GM19025 (cell line): ENCODE measurements at regions not wholly inside any gene's neighbourhood (a gene's known extent, or its start where the extent isn't known, plus 50 kb on each side); places are given as distances from the start of the nearest gene placed in this dataset.
"Not testable (repeated sequence)": the region's sequence is repeated elsewhere in the genome, so short reads cannot be mapped to it uniquely, and the experiment has no call there.

Source experiments
- ATAC-seq: cut with Tn5 transposase; IDR thresholded peaks from one replicate; pipeline ENCODE4 v1.9.1; 2021; ENCODE audit warnings: mild to moderate bottlenecking, low read depth, moderate library complexity; ENCODE audit not compliant: unreplicated experiment

- ATAC-seq, result no peak
These were observed 164.6 kb upstream of the THBS1 start for GRCh38 chr15:39416258-39416657.

GRCh38 chr15:39417366-39418134 is 163.3 kb upstream of the THBS1 start:
- no peak for ATAC-seq

DNA sequence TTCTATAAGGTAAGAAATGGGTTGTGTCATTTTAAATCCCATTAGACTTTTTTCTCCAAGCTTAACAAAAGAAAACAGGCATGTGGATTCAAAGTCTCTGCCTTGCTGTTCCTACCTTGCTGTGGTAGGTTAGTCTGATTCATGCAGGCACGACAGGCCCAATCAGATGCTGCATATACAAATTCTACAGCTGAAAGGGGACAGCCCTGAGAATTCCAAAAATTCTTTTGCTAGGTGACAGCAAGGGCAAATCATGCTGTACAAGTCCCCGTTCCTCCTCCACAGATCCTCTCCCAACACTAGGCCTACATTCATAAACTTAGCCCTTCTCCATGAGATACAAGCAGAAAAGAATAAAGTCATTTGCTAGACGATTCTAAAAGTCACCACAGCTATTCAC is 161.2 kb upstream of the THBS1 start:
- ATAC-seq, result no peak

DNA sequence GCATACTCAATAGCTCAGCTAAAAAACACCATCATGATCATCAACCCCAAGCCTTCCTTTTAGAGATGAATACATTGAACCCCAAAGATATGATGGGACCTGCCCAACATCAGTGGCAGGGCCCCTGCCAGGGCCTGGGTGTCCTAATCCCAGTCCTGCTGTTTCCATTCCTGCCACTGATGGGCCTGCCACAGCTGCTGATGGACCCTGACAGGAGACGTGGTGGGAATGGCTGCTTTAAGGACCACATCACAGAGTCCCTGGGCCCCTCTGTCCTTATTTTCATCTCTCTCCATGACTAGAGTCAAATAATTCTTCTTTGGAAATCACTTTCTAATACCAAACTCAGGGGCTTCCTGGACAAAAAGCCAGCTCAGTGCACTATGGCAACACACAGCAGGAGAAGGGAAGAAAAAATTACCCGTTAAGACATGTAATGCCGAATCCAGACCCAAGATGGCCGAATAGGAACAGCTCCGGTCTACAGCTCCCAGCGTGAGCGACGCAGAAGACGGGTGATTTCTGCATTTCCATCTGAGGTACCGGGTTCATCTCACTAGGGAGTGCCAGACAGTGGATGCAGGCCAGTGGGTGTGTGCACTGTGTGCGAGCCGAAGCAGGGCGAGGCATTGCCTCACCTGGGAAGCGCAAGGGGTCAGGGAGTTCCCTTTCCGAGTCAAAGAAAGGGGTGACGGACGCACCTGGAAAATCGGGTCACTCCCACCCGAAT is 160.6 kb upstream of the THBS1 start:
- not testable (repeated sequence) for ATAC-seq

DNA sequence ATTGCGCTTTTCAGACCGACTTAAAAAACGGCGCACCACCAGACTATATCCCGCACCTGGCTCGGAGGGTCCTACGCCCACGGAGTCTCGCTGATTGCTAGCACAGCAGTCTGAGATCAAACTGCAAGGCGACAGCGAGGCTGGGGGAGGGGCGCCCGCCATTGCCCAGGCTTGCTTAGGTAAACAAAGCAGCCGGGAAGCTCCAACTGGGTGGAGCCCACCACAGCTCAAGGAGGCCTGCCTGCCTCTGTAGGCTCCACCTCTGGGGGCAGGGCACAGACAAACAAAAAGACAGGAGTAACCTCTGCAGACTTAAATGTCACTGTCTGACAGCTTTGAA is 160.1 kb upstream of the THBS1 start:
- ATAC-seq, result not testable (repeated sequence)

DNA sequence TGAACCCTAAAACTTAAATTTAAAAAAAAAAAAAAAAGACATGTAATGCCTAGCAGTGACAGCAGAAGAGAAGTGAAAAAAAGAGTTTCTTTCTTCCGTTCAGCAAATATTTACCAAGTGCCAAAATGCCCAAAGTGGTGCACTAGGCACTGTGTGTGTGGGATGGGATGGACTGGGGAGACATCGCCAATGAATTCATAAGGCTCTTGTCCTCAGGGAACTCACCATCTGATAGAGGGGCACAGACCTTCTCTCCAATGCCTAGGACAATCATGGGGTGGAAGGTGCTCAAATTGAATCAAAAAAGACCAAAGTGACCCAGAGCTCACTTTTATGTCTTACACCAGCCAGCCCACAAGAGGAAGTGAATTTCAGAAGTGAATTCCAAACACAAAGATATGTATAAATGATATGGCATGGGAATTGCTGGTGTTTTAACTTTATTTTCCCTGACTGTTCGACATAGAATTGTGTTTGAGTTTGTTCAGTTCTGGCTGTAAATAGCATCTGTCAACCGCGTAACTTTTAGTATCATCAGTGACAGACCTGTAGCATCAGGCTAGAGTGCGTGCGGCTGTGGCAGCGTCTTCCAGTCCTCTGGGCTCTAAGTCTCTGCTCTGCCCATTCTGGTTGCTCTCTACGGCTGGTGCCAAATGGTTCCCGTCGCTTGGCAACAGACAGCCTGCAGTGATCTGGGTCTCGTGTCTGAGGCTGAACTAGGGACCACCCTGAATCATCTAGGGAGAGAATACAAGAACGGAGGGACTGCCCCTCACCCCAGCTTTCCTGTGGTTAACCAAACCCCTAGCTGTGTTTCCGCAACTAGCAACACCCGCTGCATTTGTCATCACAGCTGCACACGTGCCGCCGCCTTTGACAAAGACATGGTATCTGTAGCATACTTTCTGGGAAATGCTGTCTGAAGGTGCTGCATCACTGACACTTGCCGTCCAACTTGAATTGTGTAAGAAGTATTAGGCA is 154.0 kb upstream of the THBS1 start:
- ATAC-seq, result peak; percentile 85

DNA sequence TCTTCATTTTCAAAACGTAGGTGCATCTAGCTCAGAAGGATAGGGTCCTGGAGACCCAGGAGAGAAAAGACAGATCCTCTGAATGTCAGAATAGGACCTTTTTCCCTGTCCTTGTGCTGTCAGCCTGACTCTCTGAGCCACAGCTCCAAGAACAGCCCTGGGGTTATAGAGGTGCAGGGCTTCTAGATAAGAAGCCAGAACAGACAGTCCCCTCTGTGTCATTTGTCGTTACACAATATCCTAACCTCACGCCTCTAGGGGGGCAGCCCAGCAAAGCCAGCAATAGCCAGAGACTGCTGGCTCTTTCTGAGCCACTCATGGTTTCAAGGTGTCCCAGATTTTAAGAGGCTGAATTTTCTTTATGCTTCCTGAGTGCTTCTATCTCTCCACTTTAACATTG is 153.2 kb upstream of the THBS1 start:
- ATAC-seq, result no peak

GRCh38 chr15:39429898-39430357 is 151.0 kb upstream of the THBS1 start:
- no peak for ATAC-seq

GRCh38 chr15:39430389-39430788 is 150.5 kb upstream of the THBS1 start:
- no peak for ATAC-seq

DNA sequence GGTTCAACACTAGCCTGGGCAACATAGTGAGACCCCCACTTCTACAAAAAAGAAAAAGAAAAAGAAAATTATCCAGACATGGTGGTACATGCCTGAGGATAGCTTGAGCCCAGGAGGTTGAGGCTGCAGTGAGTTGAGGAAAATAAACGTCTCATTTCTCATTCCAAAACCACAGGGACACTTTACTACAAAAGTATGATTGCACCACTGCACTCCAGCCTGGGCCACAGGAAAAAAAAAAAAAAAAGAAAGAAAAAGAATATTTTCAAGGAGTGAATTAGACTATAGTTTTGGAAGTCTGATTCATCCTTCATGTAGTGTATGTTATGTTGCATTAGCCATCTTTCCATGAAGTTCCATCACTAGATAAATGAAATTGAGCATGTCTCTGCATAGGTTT is 149.5 kb upstream of the THBS1 start:
- no peak for ATAC-seq

GRCh38 chr15:39432026-39432425 is 148.9 kb upstream of the THBS1 start:
- ATAC-seq, result no peak

- no peak for ATAC-seq
These were observed 147.9 kb upstream of the THBS1 start for GRCh38 chr15:39432912-39433348.

- no peak for ATAC-seq
These were observed 147.5 kb upstream of the THBS1 start for GRCh38 chr15:39433376-39433775.

DNA sequence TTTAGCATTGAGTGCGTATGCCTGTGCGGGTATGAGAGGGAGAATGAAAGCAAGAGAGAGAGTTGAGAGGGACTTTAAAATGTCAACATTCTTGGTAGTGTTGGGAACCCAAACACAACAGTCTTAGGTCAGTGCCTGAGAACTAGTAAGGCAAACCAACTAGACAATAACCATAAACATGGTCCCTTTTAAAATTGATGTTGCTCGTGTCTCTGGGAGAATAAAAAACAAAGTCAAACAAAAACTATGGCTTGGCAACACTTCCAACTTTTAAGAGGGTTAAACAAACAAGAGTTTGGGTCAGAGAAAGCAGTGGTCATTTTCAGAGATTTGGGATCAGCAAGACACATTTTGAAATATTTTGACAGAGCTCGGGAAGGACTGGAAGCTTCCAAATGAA is 146.7 kb upstream of the THBS1 start:
- no peak for ATAC-seq

- ATAC-seq, result no peak
These were observed 146.1 kb upstream of the THBS1 start for GRCh38 chr15:39434751-39435238.

GRCh38 chr15:39435244-39435643 is 145.6 kb upstream of the THBS1 start:
- no peak for ATAC-seq

DNA sequence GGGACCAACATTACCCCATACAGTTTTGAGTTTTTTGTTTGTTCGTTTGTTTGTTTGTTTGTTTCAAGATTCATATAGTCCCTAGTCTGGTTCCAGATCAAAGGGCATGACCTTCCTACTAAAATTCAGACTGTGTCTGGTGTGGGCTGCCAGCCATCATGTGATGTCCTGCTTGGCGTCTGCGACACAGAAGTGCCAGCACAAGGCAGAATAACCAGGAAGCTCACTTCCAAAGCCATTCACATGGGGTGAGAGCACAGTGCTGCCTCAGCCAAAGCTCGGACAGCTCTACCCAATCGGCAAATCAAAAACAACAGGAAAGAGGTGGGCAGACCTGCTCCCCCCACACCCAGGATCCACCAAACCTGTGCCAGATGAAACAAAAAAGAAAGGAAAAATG is 142.6 kb upstream of the THBS1 start:
- ATAC-seq, result no peak

- no peak for ATAC-seq
These were observed 141.9 kb upstream of the THBS1 start for GRCh38 chr15:39438799-39439592.

GRCh38 chr15:39442898-39443297 is 138.0 kb upstream of the THBS1 start:
- ATAC-seq, result no peak

GRCh38 chr15:39443659-39444219 is 137.1 kb upstream of the THBS1 start:
- ATAC-seq, result no peak
